ENCODE measurements at regions not wholly inside any gene's neighbourhood (a gene's known extent, or its start where the extent isn't known, plus 50 kb on each side); places are given as distances from the start of the nearest gene placed in this dataset.

GRCh38 chr13:106433066-106433465 is 102.4 kb downstream of the EFNB2 start:
- TF ChIP-seq CTCF (conservative IDR thresholded peaks at IDR 0.05; ENCODE audit: control insufficient read depth, insufficient read depth, low read depth, low read length), result no peak

GRCh38 chr13:106432636-106433035 is 102.8 kb downstream of the EFNB2 start:
- peak; percentile 33 for DNase-seq (ENCODE audit: low read depth)
- TF ChIP-seq CTCF (conservative IDR thresholded peaks at IDR 0.05; ENCODE audit: control insufficient read depth, insufficient read depth, low read depth, low read length), result no peak

More at GRCh38 chr13:106433066-106433465, 102.4 kb downstream of the EFNB2 start:
- no peak overlapping the region for H3K4me3 ChIP-seq (ENCODE audit: control insufficient read depth, low read depth, low read length)
- DNase-seq (ENCODE audit: low read depth), result peak; percentile 25

GRCh38 chr13:106426909-106427308 is 108.6 kb downstream of the EFNB2 start:
- H3K4me3 ChIP-seq (ENCODE audit: control insufficient read depth, low read depth, low read length), result no peak overlapping the region
- DNase-seq (ENCODE audit: low read depth), result no peak
- no peak for TF ChIP-seq CTCF (conservative IDR thresholded peaks at IDR 0.05; ENCODE audit: control insufficient read depth, insufficient read depth, low read depth, low read length)

More at GRCh38 chr13:106432636-106433035, 102.8 kb downstream of the EFNB2 start:
- no peak overlapping the region for H3K4me3 ChIP-seq (ENCODE audit: control insufficient read depth, low read depth, low read length)

- no peak for TF ChIP-seq CTCF (conservative IDR thresholded peaks at IDR 0.05; ENCODE audit: control insufficient read depth, insufficient read depth, low read depth, low read length)
- DNase-seq (ENCODE audit: low read depth), result no peak
- H3K4me3 ChIP-seq (ENCODE audit: control insufficient read depth, low read depth, low read length), result no peak overlapping the region
Observed at GRCh38 chr13:106425661-106426060, 109.8 kb downstream of the EFNB2 start.

GRCh38 chr13:106424805-106425204 is 110.7 kb downstream of the EFNB2 start:
- H3K4me3 ChIP-seq (ENCODE audit: control insufficient read depth, low read depth, low read length), result no peak overlapping the region
- TF ChIP-seq CTCF (conservative IDR thresholded peaks at IDR 0.05; ENCODE audit: control insufficient read depth, insufficient read depth, low read depth, low read length), result no peak
- no peak for DNase-seq (ENCODE audit: low read depth)

GRCh38 chr13:106423530-106423929 is 111.9 kb downstream of the EFNB2 start:
- no peak for DNase-seq (ENCODE audit: low read depth)
- no peak overlapping the region for H3K4me3 ChIP-seq (ENCODE audit: control insufficient read depth, low read depth, low read length)
- no peak for TF ChIP-seq CTCF (conservative IDR thresholded peaks at IDR 0.05; ENCODE audit: control insufficient read depth, insufficient read depth, low read depth, low read length)

GRCh38 chr13:106418556-106418955 is 116.9 kb downstream of the EFNB2 start:
- TF ChIP-seq CTCF (conservative IDR thresholded peaks at IDR 0.05; ENCODE audit: control insufficient read depth, insufficient read depth, low read depth, low read length), result no peak
- H3K4me3 ChIP-seq (ENCODE audit: control insufficient read depth, low read depth, low read length), result peak overlapping the region; percentile 25
- DNase-seq (ENCODE audit: low read depth), result peak; percentile 97
